Liver (tissue), 8 donors: ENCODE measurements at regions not wholly inside any gene's neighbourhood (a gene's known extent, or its start where the extent isn't known, plus 50 kb on each side); places are given as distances from the start of the nearest gene placed in this dataset.

ENCODE experiments used
- DNase-seq: peaks from one replicate; pipeline ENCODE4 v3.0.0-alpha.2; 2017; ENCODE audit warnings: low spot score
- H3K27ac ChIP-seq, 2 donors: one replicate each; pipeline ENCODE4 v1.7.0; 2013; ENCODE audit warnings: inconsistent platforms in 2 of 2, low read length in 2 of 2, control low read depth in 1 of 2, low read depth in 1 of 2, mild to moderate bottlenecking in 1 of 2
- H3K27me3 ChIP-seq, 4 donors: one replicate each; pipeline versions ENCODE4 v1.6.1 to v1.7.0; 2013; ENCODE audit warnings: low read length in 3 of 4, inconsistent platforms in 1 of 4, mild to moderate bottlenecking in 1 of 4, moderate library complexity in 1 of 4; ENCODE audit not compliant: control insufficient read depth in 4 of 4, insufficient read depth in 4 of 4
- H3K36me3 ChIP-seq, 4 donors: one replicate each; pipeline versions ENCODE4 v1.6.1 to v1.7.0; 2013; ENCODE audit warnings: low read length in 3 of 4, mild to moderate bottlenecking in 3 of 4, low read depth in 1 of 4, moderate library complexity in 1 of 4; ENCODE audit not compliant: control insufficient read depth in 4 of 4, insufficient read depth in 3 of 4
- H3K4me1 ChIP-seq, 4 donors: one replicate each; pipeline versions ENCODE4 v1.6.1 to v1.7.0; 2013; ENCODE audit warnings: low read length in 3 of 4, mild to moderate bottlenecking in 3 of 4, moderate library complexity in 1 of 4; ENCODE audit not compliant: control insufficient read depth in 4 of 4, insufficient read depth in 4 of 4
- H3K4me3 ChIP-seq, 3 donors: one replicate each; pipeline versions ENCODE4 v1.6.1 to v1.7.0; 2013; ENCODE audit warnings: low read length in 3 of 3, control low read depth in 1 of 3, low read depth in 1 of 3, mild to moderate bottlenecking in 1 of 3
- H3K9ac ChIP-seq, 2 donors: one replicate each; pipeline ENCODE4 v1.7.0; 2013; ENCODE audit warnings: low read length in 2 of 2, mild to moderate bottlenecking in 2 of 2, moderate library complexity in 2 of 2, control low read depth in 1 of 2, low read depth in 1 of 2
- H3K9me3 ChIP-seq, 4 donors: one replicate each; pipeline versions ENCODE4 v1.6.1 to v1.7.0; 2013; ENCODE audit warnings: low read length in 3 of 4; ENCODE audit not compliant: control insufficient read depth in 4 of 4
- ATF3 ChIP-seq: IDR thresholded peaks from 2 replicates; pipeline ENCODE4 v1.6.1; 2016; ENCODE audit warnings: antibody characterized with exemption
- CTCF ChIP-seq: fragments of 150-350 bp; IDR thresholded peaks from 2 replicates; pipeline ENCODE4 v1.5.1; 2017; ENCODE audit warnings: improper control_type of control experiment, low read depth, low read length; ENCODE audit not compliant: missing input control
- EGR1 ChIP-seq, 2 donors: IDR thresholded peaks; 2 replicates each; pipeline ENCODE4 v1.6.1; 2016 to 2018; ENCODE audit warnings: antibody characterized with exemption in 2 of 2, low read depth in 2 of 2
- FOXA1 ChIP-seq: IDR thresholded peaks from 2 replicates; pipeline ENCODE4 v1.6.1; 2016; ENCODE audit warnings: antibody characterized with exemption
- FOXA2 ChIP-seq: IDR thresholded peaks from 2 replicates; pipeline ENCODE4 v1.6.1; 2016; ENCODE audit warnings: antibody characterized with exemption
- GABPA ChIP-seq, 2 donors: IDR thresholded peaks in 1 of 2; conservative IDR thresholded peaks in 1 of 2; 2 replicates each; pipeline ENCODE4 v1.6.1; 2016; ENCODE audit warnings: antibody characterized with exemption in 2 of 2, mild to moderate bottlenecking in 1 of 2, moderate library complexity in 1 of 2
- HNF4A ChIP-seq, 2 donors: conservative IDR thresholded peaks; 2 replicates each; pipeline ENCODE4 v1.6.1; 2016; ENCODE audit warnings: antibody characterized with exemption in 2 of 2, mild to moderate bottlenecking in 2 of 2
- HNF4G ChIP-seq: IDR thresholded peaks from 2 replicates; pipeline ENCODE4 v1.6.1; 2016; ENCODE audit warnings: antibody characterized with exemption
- JUND ChIP-seq, 2 donors: IDR thresholded peaks; 2 replicates each; pipeline ENCODE4 v1.6.1; 2016; ENCODE audit warnings: antibody characterized with exemption in 2 of 2
- MAX ChIP-seq: IDR thresholded peaks from 2 replicates; pipeline ENCODE4 v1.6.1; 2016; ENCODE audit warnings: antibody characterized with exemption
- NR2F2 ChIP-seq: IDR thresholded peaks from 2 replicates; pipeline ENCODE4 v1.6.1; 2016; ENCODE audit warnings: antibody characterized with exemption
- RAD21 ChIP-seq, 2 donors: IDR thresholded peaks; 2 replicates each; pipeline ENCODE4 v1.6.1; 2016; ENCODE audit warnings: antibody characterized with exemption in 2 of 2, mild to moderate bottlenecking in 2 of 2
- REST ChIP-seq: IDR thresholded peaks from 2 replicates; pipeline ENCODE4 v1.6.1; 2016; ENCODE audit warnings: antibody characterized with exemption, mild to moderate bottlenecking
- RXRA ChIP-seq, 2 donors: IDR thresholded peaks; 2 replicates each; pipeline ENCODE4 v1.6.1; 2017 to 2018; ENCODE audit warnings: antibody characterized with exemption in 2 of 2, mild to moderate bottlenecking in 1 of 2
- SP1 ChIP-seq: IDR thresholded peaks from 2 replicates; pipeline ENCODE4 v1.6.1; 2018; ENCODE audit warnings: antibody characterized with exemption, mild to moderate bottlenecking
- TAF1 ChIP-seq: conservative IDR thresholded peaks from 2 replicates; pipeline ENCODE4 v1.6.1; 2016; ENCODE audit warnings: antibody characterized with exemption, mild to moderate bottlenecking
- YY1 ChIP-seq: IDR thresholded peaks from 2 replicates; pipeline ENCODE4 v1.6.1; 2016; ENCODE audit warnings: antibody characterized with exemption, mild to moderate bottlenecking
- ZBTB33 ChIP-seq: IDR thresholded peaks from 2 replicates; pipeline ENCODE4 v1.6.1; 2016; ENCODE audit warnings: antibody characterized with exemption
- WGBS: extraction: QIAGEN DNeasy Blood & Tissue Kit; methylation state at CpG from one replicate; pipeline ENCODE4 v1.1.7; 2013; 5-methylcytosine and 5-hydroxymethylcytosine counted together
- donor health status: healthy.
- donor health status: healthy.
- donor health status: healthy.
- donor health status: healthy.
- donor health status: healthy.

- Histone ChIP-seq H3K9ac (no peak overlapping the region), H3K9me3 (no peaks in the 10 kb centered on the region), H3K27ac (no peak overlapping the region), H3K27me3 (no peaks in the 10 kb centered on the region), H3K4me3 (no peak overlapping the region), H3K4me1 (no peaks in the 10 kb centered on the region), H3K36me3 (no peaks in the 10 kb centered on the region)
- no peak for TF ChIP-seq EGR1 (IDR thresholded peaks at IDR 0.05; ENCODE audit: low read depth in 2 of 2)
- TF ChIP-seq RAD21 (IDR thresholded peaks at IDR 0.05): no peak
- TF ChIP-seq HNF4A (conservative IDR thresholded peaks at IDR 0.05): no peak
- TF ChIP-seq TAF1: no peak
- no peak for TF ChIP-seq FOXA1
- no peak for TF ChIP-seq ZBTB33
- no peak for TF ChIP-seq YY1
- no peak for TF ChIP-seq MAX
- no peak for TF ChIP-seq JUND (IDR thresholded peaks at IDR 0.05)
- no peak for TF ChIP-seq HNF4G
- no peak for TF ChIP-seq FOXA2
- no peak for TF ChIP-seq NR2F2
- TF ChIP-seq RXRA (IDR thresholded peaks at IDR 0.05): no peak
- no peak for TF ChIP-seq ATF3
- TF ChIP-seq SP1: no peak
- TF ChIP-seq GABPA (IDR thresholded peaks at IDR 0.05 in 1 of 2, conservative IDR thresholded peaks at IDR 0.05 in 1 of 2): no peak
- no peak for DNase-seq
- WGBS: 73% methylated on average over 4 of the region's 4 CpGs
These were observed 822.8 kb upstream of the C9orf72 start for GRCh38 chr9:28396058-28396457.

GRCh38 chr9:28407351-28407750 is 834.1 kb upstream of the C9orf72 start:
- Histone ChIP-seq H3K9me3 (no peaks in the 10 kb centered on the region), H3K36me3 (no peaks in the 10 kb centered on the region), H3K27ac (no peak overlapping the region), H3K4me3 (no peak overlapping the region), H3K9ac (no peak overlapping the region), H3K27me3 (no peaks in the 10 kb centered on the region), H3K4me1 (no peaks in the 10 kb centered on the region)
- TF ChIP-seq JUND (IDR thresholded peaks at IDR 0.05): no peak
- TF ChIP-seq GABPA (IDR thresholded peaks at IDR 0.05 in 1 of 2, conservative IDR thresholded peaks at IDR 0.05 in 1 of 2): no peak
- no peak for TF ChIP-seq RXRA (IDR thresholded peaks at IDR 0.05)
- TF ChIP-seq FOXA2: no peak
- TF ChIP-seq MAX: no peak
- no peak for TF ChIP-seq SP1
- TF ChIP-seq HNF4A (conservative IDR thresholded peaks at IDR 0.05): no peak
- no peak for TF ChIP-seq TAF1
- no peak for TF ChIP-seq RAD21 (IDR thresholded peaks at IDR 0.05)
- TF ChIP-seq FOXA1: no peak
- no peak for TF ChIP-seq ATF3
- no peak for TF ChIP-seq EGR1 (IDR thresholded peaks at IDR 0.05; ENCODE audit: low read depth in 2 of 2)
- no peak for TF ChIP-seq YY1
- no peak for TF ChIP-seq NR2F2
- TF ChIP-seq CTCF: no peak
- TF ChIP-seq REST: no peak
- no peak for TF ChIP-seq ZBTB33
- DNase-seq: no peak
- 76% methylated on average over 3 of the region's 3 CpGs for WGBS
